SK-N-SH (cell line): ENCODE measurements at regions not wholly inside any gene's neighbourhood (a gene's known extent, or its start where the extent isn't known, plus 50 kb on each side); places are given as distances from the start of the nearest gene placed in this dataset.

Experiments used
- TF ChIP-seq, protein P1 (sequence below): IDR thresholded peaks from 2 replicates; pipeline ENCODE4 v1.6.1; 2012; ENCODE audit warnings: mild to moderate bottlenecking, low read depth, low read length, moderate library complexity
- TF ChIP-seq, protein P2 (sequence below): fragments of 200-600 bp; sonication (generic); IDR thresholded peaks from 2 replicates; pipeline ENCODE4 v1.6.1; 2017; ENCODE audit warnings: antibody characterized with exemption, mild to moderate bottlenecking, moderate library complexity

DNA sequence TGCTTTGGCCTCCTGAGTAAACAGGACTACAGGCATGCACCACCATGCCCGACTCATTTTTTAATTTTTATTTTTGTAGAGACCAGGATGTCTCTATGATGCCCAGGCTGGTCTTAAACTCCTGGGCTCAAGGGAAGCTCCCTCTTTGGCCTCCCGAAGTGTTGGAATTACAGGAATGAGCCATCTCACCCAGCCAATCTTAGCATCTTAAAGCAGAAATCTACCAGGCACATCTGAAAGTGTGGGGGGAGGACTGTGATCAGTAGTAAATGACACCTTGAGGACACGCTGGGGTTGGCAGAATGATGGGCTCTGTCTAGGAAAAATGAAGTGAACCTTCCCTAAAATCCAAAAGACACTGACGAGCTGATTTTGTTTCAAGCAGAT, 149.2 kb downstream of the SPATA18 start:
- TF ChIP-seq, protein P1, sequence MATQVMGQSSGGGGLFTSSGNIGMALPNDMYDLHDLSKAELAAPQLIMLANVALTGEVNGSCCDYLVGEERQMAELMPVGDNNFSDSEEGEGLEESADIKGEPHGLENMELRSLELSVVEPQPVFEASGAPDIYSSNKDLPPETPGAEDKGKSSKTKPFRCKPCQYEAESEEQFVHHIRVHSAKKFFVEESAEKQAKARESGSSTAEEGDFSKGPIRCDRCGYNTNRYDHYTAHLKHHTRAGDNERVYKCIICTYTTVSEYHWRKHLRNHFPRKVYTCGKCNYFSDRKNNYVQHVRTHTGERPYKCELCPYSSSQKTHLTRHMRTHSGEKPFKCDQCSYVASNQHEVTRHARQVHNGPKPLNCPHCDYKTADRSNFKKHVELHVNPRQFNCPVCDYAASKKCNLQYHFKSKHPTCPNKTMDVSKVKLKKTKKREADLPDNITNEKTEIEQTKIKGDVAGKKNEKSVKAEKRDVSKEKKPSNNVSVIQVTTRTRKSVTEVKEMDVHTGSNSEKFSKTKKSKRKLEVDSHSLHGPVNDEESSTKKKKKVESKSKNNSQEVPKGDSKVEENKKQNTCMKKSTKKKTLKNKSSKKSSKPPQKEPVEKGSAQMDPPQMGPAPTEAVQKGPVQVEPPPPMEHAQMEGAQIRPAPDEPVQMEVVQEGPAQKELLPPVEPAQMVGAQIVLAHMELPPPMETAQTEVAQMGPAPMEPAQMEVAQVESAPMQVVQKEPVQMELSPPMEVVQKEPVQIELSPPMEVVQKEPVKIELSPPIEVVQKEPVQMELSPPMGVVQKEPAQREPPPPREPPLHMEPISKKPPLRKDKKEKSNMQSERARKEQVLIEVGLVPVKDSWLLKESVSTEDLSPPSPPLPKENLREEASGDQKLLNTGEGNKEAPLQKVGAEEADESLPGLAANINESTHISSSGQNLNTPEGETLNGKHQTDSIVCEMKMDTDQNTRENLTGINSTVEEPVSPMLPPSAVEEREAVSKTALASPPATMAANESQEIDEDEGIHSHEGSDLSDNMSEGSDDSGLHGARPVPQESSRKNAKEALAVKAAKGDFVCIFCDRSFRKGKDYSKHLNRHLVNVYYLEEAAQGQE = no peak
- TF ChIP-seq, protein P2, sequence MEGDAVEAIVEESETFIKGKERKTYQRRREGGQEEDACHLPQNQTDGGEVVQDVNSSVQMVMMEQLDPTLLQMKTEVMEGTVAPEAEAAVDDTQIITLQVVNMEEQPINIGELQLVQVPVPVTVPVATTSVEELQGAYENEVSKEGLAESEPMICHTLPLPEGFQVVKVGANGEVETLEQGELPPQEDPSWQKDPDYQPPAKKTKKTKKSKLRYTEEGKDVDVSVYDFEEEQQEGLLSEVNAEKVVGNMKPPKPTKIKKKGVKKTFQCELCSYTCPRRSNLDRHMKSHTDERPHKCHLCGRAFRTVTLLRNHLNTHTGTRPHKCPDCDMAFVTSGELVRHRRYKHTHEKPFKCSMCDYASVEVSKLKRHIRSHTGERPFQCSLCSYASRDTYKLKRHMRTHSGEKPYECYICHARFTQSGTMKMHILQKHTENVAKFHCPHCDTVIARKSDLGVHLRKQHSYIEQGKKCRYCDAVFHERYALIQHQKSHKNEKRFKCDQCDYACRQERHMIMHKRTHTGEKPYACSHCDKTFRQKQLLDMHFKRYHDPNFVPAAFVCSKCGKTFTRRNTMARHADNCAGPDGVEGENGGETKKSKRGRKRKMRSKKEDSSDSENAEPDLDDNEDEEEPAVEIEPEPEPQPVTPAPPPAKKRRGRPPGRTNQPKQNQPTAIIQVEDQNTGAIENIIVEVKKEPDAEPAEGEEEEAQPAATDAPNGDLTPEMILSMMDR = no peak
